CD14-positive monocyte (primary cell): ENCODE measurements at regions not wholly inside any gene's neighbourhood (a gene's known extent, or its start where the extent isn't known, plus 50 kb on each side); places are given as distances from the start of the nearest gene placed in this dataset.

Source experiments
- DNase-seq, 3 donors: peaks; one replicate each; pipeline ENCODE4 v3.0.0-alpha.2; 2011 to 2022
- H2AFZ ChIP-seq: 2 replicates; pipeline ENCODE4 v1.6.0; 2012; ENCODE audit warnings: mild to moderate bottlenecking, low read depth, low read length, inconsistent platforms; ENCODE audit not compliant: insufficient read depth, poor library complexity, severe bottlenecking
- H3K27ac ChIP-seq, 2 donors: 1 replicate in 1 of 2; 2 replicates in 1 of 2; pipeline ENCODE4 v1.5.1; 2012 to 2013; ENCODE audit warnings: low read length in 2 of 2, control low read depth in 1 of 2, inconsistent platforms in 1 of 2, low read depth in 1 of 2, mild to moderate bottlenecking in 1 of 2
- H3K27me3 ChIP-seq, 2 donors: one replicate each; pipeline versions ENCODE4 v1.6.0 to v1.6.1; 2011 to 2013; ENCODE audit warnings: low read length in 2 of 2; ENCODE audit not compliant: control insufficient read depth in 2 of 2, insufficient read depth in 2 of 2
- H3K36me3 ChIP-seq, 2 donors: replicated peaks in 1 of 2; 1 replicate in 1 of 2; 2 replicates in 1 of 2; pipeline versions ENCODE4 v1.5.1 to v1.6.1; 2012 to 2013; ENCODE audit warnings: low read length in 2 of 2, control low read depth in 1 of 2, inconsistent platforms in 1 of 2, mild to moderate bottlenecking in 1 of 2; ENCODE audit not compliant: insufficient read depth in 2 of 2, control insufficient read depth in 1 of 2
- H3K4me1 ChIP-seq, 2 donors: 1 replicate in 1 of 2; 2 replicates in 1 of 2; pipeline versions ENCODE4 v1.5.1 to v1.6.1; 2012 to 2013; ENCODE audit warnings: low read length in 2 of 2, control low read depth in 1 of 2, inconsistent platforms in 1 of 2, mild to moderate bottlenecking in 1 of 2, moderate library complexity in 1 of 2; ENCODE audit not compliant: insufficient read depth in 2 of 2, control insufficient read depth in 1 of 2
- H3K4me2 ChIP-seq: replicated peaks from 2 replicates; pipeline ENCODE3; 2012; ENCODE audit warnings: low read length, moderate library complexity, mild to moderate bottlenecking; ENCODE audit not compliant: poor library complexity, severe bottlenecking; ENCODE audit errors: extremely low read depth
- H3K4me3 ChIP-seq, 3 experiments: fragments of 200-600 bp in 1 of 3; sonication (generic) in 1 of 3; replicated peaks in 1 of 3; 1 replicate in 2 of 3; 2 replicates in 1 of 3; pipeline ENCODE4 v1.5.1; 2011 to 2013; ENCODE audit warnings: low read length in 3 of 3, mild to moderate bottlenecking in 3 of 3, control low read depth in 2 of 3, low read depth in 2 of 3, inconsistent platforms in 1 of 3, moderate library complexity in 1 of 3
- H3K79me2 ChIP-seq: 2 replicates; pipeline ENCODE4 v1.6.0; 2012; ENCODE audit warnings: mild to moderate bottlenecking, control low read depth, inconsistent platforms, low read length, moderate library complexity; ENCODE audit not compliant: insufficient read depth
- H3K9ac ChIP-seq: 2 replicates; pipeline ENCODE4 v1.6.0; 2017; ENCODE audit warnings: low read length, mild to moderate bottlenecking; ENCODE audit not compliant: insufficient read depth, poor library complexity, severe bottlenecking
- H3K9me3 ChIP-seq, 2 donors: replicated peaks in 1 of 2; 1 replicate in 1 of 2; 2 replicates in 1 of 2; pipeline versions ENCODE4 v1.5.1 to v1.6.1; 2012 to 2013; ENCODE audit warnings: low read length in 2 of 2, control low read depth in 1 of 2; ENCODE audit not compliant: control insufficient read depth in 1 of 2, insufficient read depth in 1 of 2
- H4K20me1 ChIP-seq: 2 replicates; pipeline ENCODE4 v1.6.0; 2012; ENCODE audit warnings: mild to moderate bottlenecking, low read length, control low read depth, moderate library complexity; ENCODE audit not compliant: insufficient read depth
- H3K27ac Mint-ChIP-seq, 7 donors: one replicate each; pipeline ENCODE4 v1.8.0; 2020; ENCODE audit warnings: mild to moderate bottlenecking in 7 of 7, mixed read lengths in 7 of 7, moderate library complexity in 6 of 7, inconsistent platforms in 2 of 7
- H3K27me3 Mint-ChIP-seq, 3 donors: one replicate each; pipeline ENCODE4 v1.8.0; 2021 to 2022; ENCODE audit warnings: low read depth in 3 of 3, mild to moderate bottlenecking in 3 of 3, mixed read lengths in 3 of 3, moderate library complexity in 3 of 3, inconsistent platforms in 1 of 3
- H3K36me3 Mint-ChIP-seq, 2 donors: one replicate each; pipeline ENCODE4 v1.8.0; 2020; ENCODE audit warnings: mixed read lengths in 2 of 2, inconsistent platforms in 1 of 2, mild to moderate bottlenecking in 1 of 2
- H3K4me1 Mint-ChIP-seq: one replicate; pipeline ENCODE4 v1.8.0; 2020; ENCODE audit warnings: mild to moderate bottlenecking, mixed read lengths
- H3K4me3 Mint-ChIP-seq, 2 donors: one replicate each; pipeline ENCODE4 v1.8.0; 2020; ENCODE audit warnings: mild to moderate bottlenecking in 2 of 2, mixed read lengths in 2 of 2, moderate library complexity in 1 of 2
- H3K9me3 Mint-ChIP-seq, 7 donors: one replicate each; pipeline ENCODE4 v1.8.0; 2020 to 2022; ENCODE audit warnings: mixed read lengths in 7 of 7, mild to moderate bottlenecking in 6 of 7, moderate library complexity in 6 of 7, inconsistent platforms in 2 of 7
- CTCF ChIP-seq: fragments of 200-600 bp; IDR thresholded peaks from one replicate; pipeline ENCODE4 v1.8.0; 2022; ENCODE audit warnings: antibody characterized with exemption, mild to moderate bottlenecking
- whole genome bisulfite sequencing: methylation state at CpG from one replicate; pipeline ENCODE4 v1.1.5; 2013; ENCODE audit warnings: missing lambda C conversion rate; ENCODE audit not compliant: insufficient coverage; 5-methylcytosine and 5-hydroxymethylcytosine counted together
- intact Hi-C, 2 donors: fragments of 100-400 bp; cut with micrococcal nuclease; formaldehyde crosslinking; loops; one replicate each; pipeline versions ENCODE4 v1.15.0 to v1.15.1; 2023

GRCh38 chr5:82641331-82642003, 363.3 kb upstream of the RPS23 start:
- Histone ChIP-seq H3K27ac (no peak overlapping the region), H2AFZ (no peak overlapping the region), H3K9ac (no peak overlapping the region), H3K27me3 (no peaks in the 10 kb centered on the region), H4K20me1 (no peaks in the 10 kb centered on the region), H3K79me2 (no peaks in the 10 kb centered on the region), H3K4me1 (peaks cover 2 to 5% of the 10 kb centered on the region in 2 donors), H3K36me3 (no peaks in the 10 kb centered on the region), H3K4me2 (no peak overlapping the region), H3K4me3 (no peak overlapping the region), H3K9me3 (no peaks in the 10 kb centered on the region)
- no peaks in the 10 kb centered on the region for H3K9me3 Mint-ChIP-seq
- no peak overlapping the region for H3K4me3 Mint-ChIP-seq
- TF ChIP-seq CTCF = peak; percentile 82
- peaks cover 0 to 5% (median 0%) of the 10 kb centered on the region in 3 donors for H3K27me3 Mint-ChIP-seq
- 100% methylated on average over 1 of the region's 4 CpGs for WGBS
- no peaks in the 10 kb centered on the region for H3K36me3 Mint-ChIP-seq
- DNase-seq = peak; percentile 57 to 72 (median 64)
- intact Hi-C loops = loop anchor here (2.0 to 5.0 kb wide), 3 partner anchors 289 to 831 kb away; partner anchors contain the start of gene VCAN (in 1 of the 2)
- H3K27ac Mint-ChIP-seq = no peak overlapping the region
- peaks cover 8% of the 10 kb centered on the region for H3K4me1 Mint-ChIP-seq

DNA sequence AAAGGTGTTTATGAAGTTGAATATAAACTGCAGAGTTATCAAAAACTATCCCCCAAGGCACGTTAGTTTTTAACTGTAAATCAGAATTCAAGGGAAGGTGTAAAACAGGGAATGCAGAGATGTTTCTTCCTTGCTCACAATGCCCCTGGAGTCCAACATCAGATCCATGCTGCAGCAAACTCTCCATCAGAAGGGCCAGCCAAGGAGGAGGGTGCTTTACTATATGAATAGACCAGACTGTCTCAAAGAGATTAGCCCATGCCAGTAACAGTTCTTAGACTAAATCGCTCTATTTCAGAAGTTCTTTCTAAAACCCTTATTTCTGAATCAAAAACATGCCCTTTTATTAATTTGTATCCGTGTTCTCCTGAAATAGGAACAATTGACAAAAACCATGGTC, 362.8 kb upstream of the RPS23 start:
- no peak for DNase-seq
- Mint-ChIP-seq H3K4me3 (no peak overlapping the region), H3K27ac (no peak overlapping the region), H3K4me1 (peaks cover 8% of the 10 kb centered on the region), H3K36me3 (no peaks in the 10 kb centered on the region), H3K9me3 (no peaks in the 10 kb centered on the region), H3K27me3 (peaks cover 0 to 5% (median 0%) of the 10 kb centered on the region in 3 donors)
- no CpG with 5 or more reads among the region's 3 CpGs for WGBS
- peaks cover 2 to 5% of the 10 kb centered on the region in 2 donors for H3K4me1 ChIP-seq
- H3K27me3 ChIP-seq = no peaks in the 10 kb centered on the region
- H2AFZ ChIP-seq = no peak overlapping the region
- no peak overlapping the region for H3K9ac ChIP-seq
- H3K9me3 ChIP-seq = no peaks in the 10 kb centered on the region
- H3K4me3 ChIP-seq = no peak overlapping the region
- H3K4me2 ChIP-seq = no peak overlapping the region
- intact Hi-C loops = loop anchor here (2.0 to 5.0 kb wide), 3 partner anchors 289 to 832 kb away; partner anchors contain the start of gene VCAN (in 1 of the 2)
- no peak for TF ChIP-seq CTCF
- no peaks in the 10 kb centered on the region for H3K79me2 ChIP-seq
- H4K20me1 ChIP-seq = no peaks in the 10 kb centered on the region
- no peak overlapping the region for H3K27ac ChIP-seq
- H3K36me3 ChIP-seq = no peaks in the 10 kb centered on the region
